ENCODE measurements at regions not wholly inside any gene's neighbourhood (a gene's known extent, or its start where the extent isn't known, plus 50 kb on each side); places are given as distances from the start of the nearest gene placed in this dataset.

DNA sequence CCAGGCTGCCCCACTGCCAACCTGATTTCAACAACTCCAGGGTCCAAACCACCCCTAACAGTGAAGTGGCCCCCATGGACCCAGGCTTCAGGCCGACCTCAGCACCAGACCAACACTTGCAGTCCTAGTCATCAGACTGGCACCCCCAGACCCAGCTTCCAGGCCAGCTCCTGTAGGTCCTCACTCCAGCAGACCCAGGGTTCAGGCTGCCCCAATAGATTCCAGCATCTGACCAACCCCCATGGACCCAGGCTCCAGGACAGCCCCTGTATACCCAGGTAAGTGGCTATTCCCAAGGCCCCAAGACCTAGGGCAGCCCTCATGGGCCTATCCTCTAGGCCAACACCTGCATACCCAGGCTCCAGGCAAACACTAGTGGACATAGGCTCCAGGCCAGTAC is 193.8 kb upstream of the OBI1 start:
- in situ Hi-C loops (cut with MboI; ENCODE audit: low pct_ligation_motif_present in 1 of 4, low pct_unique_long_range_greater_than_20kb in 1 of 4, low sequenced_read_pairs in 3 of 4) = no loop called here
- H3K36me3 ChIP-seq = no peaks in the 10 kb centered on the region
- no peak overlapping the region for H3K27ac ChIP-seq
- 90% methylated on average over 1 of the region's 1 CpG; no CpG with 5 or more reads in 1 of the 2 donors for WGBS, 2 donors (ENCODE audit: low coverage in 1 of 2)
- intact Hi-C loops (cut with DNase I; ENCODE audit: low total_unique reads) = no loop called here
- TF ChIP-seq POLR2AphosphoS5 (IDR thresholded peaks at IDR 0.05) (no peak), EP300 (IDR thresholded peaks at IDR 0.05; ENCODE audit: low read depth) (no peak), POLR2A (IDR thresholded peaks at IDR 0.05) (no peak)
- TF ChIP-seq, protein P1, sequence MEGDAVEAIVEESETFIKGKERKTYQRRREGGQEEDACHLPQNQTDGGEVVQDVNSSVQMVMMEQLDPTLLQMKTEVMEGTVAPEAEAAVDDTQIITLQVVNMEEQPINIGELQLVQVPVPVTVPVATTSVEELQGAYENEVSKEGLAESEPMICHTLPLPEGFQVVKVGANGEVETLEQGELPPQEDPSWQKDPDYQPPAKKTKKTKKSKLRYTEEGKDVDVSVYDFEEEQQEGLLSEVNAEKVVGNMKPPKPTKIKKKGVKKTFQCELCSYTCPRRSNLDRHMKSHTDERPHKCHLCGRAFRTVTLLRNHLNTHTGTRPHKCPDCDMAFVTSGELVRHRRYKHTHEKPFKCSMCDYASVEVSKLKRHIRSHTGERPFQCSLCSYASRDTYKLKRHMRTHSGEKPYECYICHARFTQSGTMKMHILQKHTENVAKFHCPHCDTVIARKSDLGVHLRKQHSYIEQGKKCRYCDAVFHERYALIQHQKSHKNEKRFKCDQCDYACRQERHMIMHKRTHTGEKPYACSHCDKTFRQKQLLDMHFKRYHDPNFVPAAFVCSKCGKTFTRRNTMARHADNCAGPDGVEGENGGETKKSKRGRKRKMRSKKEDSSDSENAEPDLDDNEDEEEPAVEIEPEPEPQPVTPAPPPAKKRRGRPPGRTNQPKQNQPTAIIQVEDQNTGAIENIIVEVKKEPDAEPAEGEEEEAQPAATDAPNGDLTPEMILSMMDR (IDR thresholded peaks at IDR 0.05) = no peak
- no peaks in the 10 kb centered on the region for H3K27me3 ChIP-seq
- no peak for DNase-seq
- H3K9me3 ChIP-seq = no peaks in the 10 kb centered on the region
- H3K4me1 ChIP-seq = no peaks in the 10 kb centered on the region
- no peak overlapping the region for H3K4me3 ChIP-seq

DNA sequence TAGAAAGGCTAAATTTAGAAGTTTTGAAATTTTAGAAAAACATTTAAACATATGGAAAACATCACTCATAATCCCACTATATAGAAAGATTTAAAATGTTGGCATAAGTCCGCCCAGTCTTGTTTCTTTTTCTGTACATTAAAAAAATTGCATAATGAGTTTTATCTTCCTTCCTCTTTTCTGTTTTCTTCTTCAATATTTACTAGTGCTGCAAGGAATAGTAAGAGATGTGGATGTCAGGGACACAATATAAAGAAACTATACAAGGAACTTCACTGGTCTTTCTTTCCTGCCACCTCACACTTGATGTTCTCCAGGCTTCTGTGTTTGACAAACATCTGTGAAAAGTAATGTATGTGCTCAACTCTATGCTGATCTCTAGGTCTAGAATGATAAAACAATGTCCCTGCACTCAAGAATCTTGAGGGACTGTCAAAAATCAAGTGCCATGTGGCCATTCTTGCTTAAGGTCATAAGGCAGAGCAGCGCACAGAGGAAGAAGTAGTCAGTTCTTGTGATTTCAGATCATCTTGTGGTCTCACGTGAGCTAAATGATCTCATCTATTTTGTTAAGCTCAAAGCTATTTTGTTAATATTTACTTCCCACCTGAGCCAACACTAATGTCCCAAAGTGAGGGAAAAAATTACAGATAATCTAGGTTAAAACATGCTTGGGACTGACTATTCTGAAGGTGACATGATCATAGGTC is 186.9 kb upstream of the OBI1 start:
- intact Hi-C loops (cut with DNase I; ENCODE audit: low total_unique reads) (no loop called here), in situ Hi-C loops (cut with MboI; ENCODE audit: low pct_ligation_motif_present in 1 of 4, low pct_unique_long_range_greater_than_20kb in 1 of 4, low sequenced_read_pairs in 3 of 4) (no loop called here)
- H3K27ac ChIP-seq = no peak overlapping the region
- H3K4me1 ChIP-seq = no peaks in the 10 kb centered on the region
- TF ChIP-seq POLR2A (IDR thresholded peaks at IDR 0.05) (no peak), POLR2AphosphoS5 (IDR thresholded peaks at IDR 0.05) (no peak), EP300 (IDR thresholded peaks at IDR 0.05; ENCODE audit: low read depth) (no peak)
- TF ChIP-seq, protein P1 (IDR thresholded peaks at IDR 0.05) = no peak
- no peaks in the 10 kb centered on the region for H3K9me3 ChIP-seq
- 60 to 61% methylated on average over 3 of the region's 3 CpGs for WGBS, 2 donors (ENCODE audit: low coverage in 1 of 2)
- no peak overlapping the region for H3K4me3 ChIP-seq
- no peak for DNase-seq
- no peaks in the 10 kb centered on the region for H3K27me3 ChIP-seq
- no peaks in the 10 kb centered on the region for H3K36me3 ChIP-seq

DNA sequence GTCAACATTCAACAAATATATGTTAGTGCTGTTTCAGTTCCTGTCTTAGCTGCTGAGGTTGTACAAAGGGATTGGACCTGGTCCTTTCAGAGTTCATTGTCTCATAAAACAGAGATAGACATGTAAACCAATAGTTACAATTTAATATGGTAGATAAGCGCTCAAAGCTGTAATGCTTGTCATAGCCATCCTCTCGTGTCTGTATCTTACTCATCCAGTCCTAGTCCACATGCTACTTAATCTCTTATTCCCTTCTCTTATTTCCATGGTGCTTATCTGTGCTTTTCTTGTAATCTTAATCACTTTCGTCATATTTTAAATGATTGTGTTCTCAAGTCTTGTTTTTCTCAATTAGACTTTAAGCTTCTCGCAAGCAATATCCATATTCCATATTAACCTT is 185.2 kb upstream of the OBI1 start:
- no peak overlapping the region for H3K27ac ChIP-seq
- intact Hi-C loops (cut with DNase I; ENCODE audit: low total_unique reads) = no loop called here
- no peak overlapping the region for H3K4me3 ChIP-seq
- no peaks in the 10 kb centered on the region for H3K9me3 ChIP-seq
- 84 to 85% methylated on average over 4 of the region's 4 CpGs for WGBS, 2 donors (ENCODE audit: low coverage in 1 of 2)
- no peaks in the 10 kb centered on the region for H3K27me3 ChIP-seq
- DNase-seq = no peak
- in situ Hi-C loops (cut with MboI; ENCODE audit: low pct_ligation_motif_present in 1 of 4, low pct_unique_long_range_greater_than_20kb in 1 of 4, low sequenced_read_pairs in 3 of 4) = no loop called here
- TF ChIP-seq, protein P1 (IDR thresholded peaks at IDR 0.05) = no peak
- TF ChIP-seq EP300 (IDR thresholded peaks at IDR 0.05; ENCODE audit: low read depth) (no peak), POLR2A (IDR thresholded peaks at IDR 0.05) (no peak), POLR2AphosphoS5 (IDR thresholded peaks at IDR 0.05) (no peak)
- no peaks in the 10 kb centered on the region for H3K36me3 ChIP-seq
- no peaks in the 10 kb centered on the region for H3K4me1 ChIP-seq

DNA sequence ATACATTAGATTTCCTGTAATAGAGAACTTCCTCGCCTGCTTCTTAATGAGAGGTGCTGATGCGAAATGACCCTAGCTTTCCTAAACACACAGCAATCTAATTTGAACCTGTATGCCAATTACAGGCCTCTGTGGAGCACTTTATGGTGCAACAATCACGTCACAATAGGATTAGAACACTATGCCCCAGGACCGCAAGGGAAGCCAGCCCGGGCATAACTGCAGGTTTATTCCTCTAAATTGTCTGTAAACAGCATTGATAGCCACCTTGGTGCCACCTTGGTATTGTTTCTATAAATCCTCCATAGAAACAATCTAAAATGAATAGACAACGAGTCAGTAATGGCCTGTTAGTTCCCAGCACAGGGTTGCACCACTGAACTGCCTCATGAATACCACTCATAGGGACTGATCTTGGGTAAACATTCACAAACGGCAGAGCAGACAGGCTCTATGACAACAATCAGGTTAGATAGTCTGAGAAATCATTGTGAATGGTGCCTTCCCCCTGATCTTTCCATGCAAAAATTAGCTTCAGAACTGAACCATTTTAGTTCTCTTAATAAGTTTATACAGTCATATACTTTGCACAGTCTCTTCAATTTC is 182.5 kb upstream of the OBI1 start:
- DNase-seq = no peak
- TF ChIP-seq POLR2A (IDR thresholded peaks at IDR 0.05) = no peak
- TF ChIP-seq EP300 (IDR thresholded peaks at IDR 0.05; ENCODE audit: low read depth) = no peak
- no peak for TF ChIP-seq POLR2AphosphoS5 (IDR thresholded peaks at IDR 0.05)
- TF ChIP-seq, protein P1 (IDR thresholded peaks at IDR 0.05) = no peak
- Histone ChIP-seq H3K4me3 (no peak overlapping the region), H3K36me3 (no peaks in the 10 kb centered on the region), H3K27me3 (no peaks in the 10 kb centered on the region), H3K4me1 (no peaks in the 10 kb centered on the region), H3K9me3 (no peaks in the 10 kb centered on the region), H3K27ac (no peak overlapping the region)
- WGBS, 2 donors (ENCODE audit: low coverage in 1 of 2) = 20 to 31% methylated on average over 1 to 7 of the region's 7 CpGs
- intact Hi-C loops (cut with DNase I; ENCODE audit: low total_unique reads) = no loop called here
- in situ Hi-C loops (cut with MboI; ENCODE audit: low pct_ligation_motif_present in 1 of 4, low pct_unique_long_range_greater_than_20kb in 1 of 4, low sequenced_read_pairs in 3 of 4) = no loop called here

Data from transverse colon (tissue), 4 donors.